ENCODE measurements at regions not wholly inside any gene's neighbourhood (a gene's known extent, or its start where the extent isn't known, plus 50 kb on each side); places are given as distances from the start of the nearest gene placed in this dataset.

GRCh38 chr15:46354443-46354842 lies 719.6 kb downstream of the SQOR start:
- no peak for DNase-seq

GRCh38 chr15:46365572-46365971 lies 730.7 kb downstream of the SQOR start:
- Histone ChIP-seq H3K4me3 (ENCODE audit: control insufficient read depth in 1 of 7, extremely low read depth in 1 of 7, insufficient read depth in 4 of 7, low read depth in 2 of 7, low read length in 6 of 7) (no peak overlapping the region), H3K27me3 (replicated peaks in 2 of 5; ENCODE audit: control insufficient read depth in 4 of 5, insufficient read depth in 5 of 5, low read length in 4 of 5) (no peaks in the 10 kb centered on the region), H3K4me1 (ENCODE audit: control extremely low read depth in 1 of 4, control insufficient read depth in 4 of 4, insufficient read depth in 4 of 4, low read length in 3 of 4) (no peaks in the 10 kb centered on the region), H3K9me3 (ENCODE audit: control extremely low read depth in 1 of 5, control insufficient read depth in 4 of 5, insufficient read depth in 2 of 5, low read depth in 1 of 5, low read length in 4 of 5) (peaks cover 0 to 6% (median 0%) of the 10 kb centered on the region in 5 experiments), H3K36me3 (ENCODE audit: control insufficient read depth in 4 of 4, insufficient read depth in 4 of 4, low read length in 3 of 4) (no peaks in the 10 kb centered on the region), H3K27ac (ENCODE audit: insufficient read depth in 1 of 2, low read depth in 1 of 2, low read length in 2 of 2, poor library complexity in 1 of 2, severe bottlenecking in 2 of 2) (no peak overlapping the region)
- 100% methylated on average over 5 of the region's 6 CpGs for WGBS (ENCODE audit: insufficient coverage)
- ChIA-PET POLR2A (no interaction called here), CTCF (interaction anchor here (0.7 kb wide), 1 partner anchor 18 kb away, joined by 3 read pairs; no protein-coding TSS in a partner anchor)
- DNase-seq: no peak

More at GRCh38 chr15:46354443-46354842, 719.6 kb downstream of the SQOR start:
- Histone ChIP-seq H3K27me3 (replicated peaks in 2 of 5; ENCODE audit: control insufficient read depth in 4 of 5, insufficient read depth in 5 of 5, low read length in 4 of 5) (no peaks in the 10 kb centered on the region), H3K4me1 (ENCODE audit: control extremely low read depth in 1 of 4, control insufficient read depth in 4 of 4, insufficient read depth in 4 of 4, low read length in 3 of 4) (no peaks in the 10 kb centered on the region), H3K36me3 (ENCODE audit: control insufficient read depth in 4 of 4, insufficient read depth in 4 of 4, low read length in 3 of 4) (no peaks in the 10 kb centered on the region), H3K9me3 (ENCODE audit: control extremely low read depth in 1 of 5, control insufficient read depth in 4 of 5, insufficient read depth in 2 of 5, low read depth in 1 of 5, low read length in 4 of 5) (peaks cover 0 to 7% (median 0%) of the 10 kb centered on the region in 5 experiments), H3K4me3 (ENCODE audit: control insufficient read depth in 1 of 7, extremely low read depth in 1 of 7, insufficient read depth in 4 of 7, low read depth in 2 of 7, low read length in 6 of 7) (no peak overlapping the region), H3K27ac (ENCODE audit: insufficient read depth in 1 of 2, low read depth in 1 of 2, low read length in 2 of 2, poor library complexity in 1 of 2, severe bottlenecking in 2 of 2) (no peak overlapping the region)
- POLR2A ChIA-PET: no interaction called here
- 93% methylated on average over 3 of the region's 3 CpGs for WGBS (ENCODE audit: insufficient coverage)
- CTCF ChIA-PET: no interaction called here

- Histone ChIP-seq H3K4me1 (ENCODE audit: control extremely low read depth in 1 of 4, control insufficient read depth in 4 of 4, insufficient read depth in 4 of 4, low read length in 3 of 4) (no peaks in the 10 kb centered on the region), H3K27me3 (replicated peaks in 2 of 5; ENCODE audit: control insufficient read depth in 4 of 5, insufficient read depth in 5 of 5, low read length in 4 of 5) (no peaks in the 10 kb centered on the region), H3K9me3 (ENCODE audit: control extremely low read depth in 1 of 5, control insufficient read depth in 4 of 5, insufficient read depth in 2 of 5, low read depth in 1 of 5, low read length in 4 of 5) (peaks cover 2 to 6% (median 3%) of the 10 kb centered on the region in 5 experiments), H3K4me3 (ENCODE audit: control insufficient read depth in 1 of 7, extremely low read depth in 1 of 7, insufficient read depth in 4 of 7, low read depth in 2 of 7, low read length in 6 of 7) (no peak overlapping the region), H3K27ac (ENCODE audit: insufficient read depth in 1 of 2, low read depth in 1 of 2, low read length in 2 of 2, poor library complexity in 1 of 2, severe bottlenecking in 2 of 2) (no peak overlapping the region), H3K36me3 (ENCODE audit: control insufficient read depth in 4 of 4, insufficient read depth in 4 of 4, low read length in 3 of 4) (no peaks in the 10 kb centered on the region)
- CTCF ChIA-PET: no interaction called here
- POLR2A ChIA-PET: no interaction called here
- no CpG with 5 or more reads among the region's 2 CpGs for WGBS (ENCODE audit: insufficient coverage)
- no peak for DNase-seq
Measured at GRCh38 chr15:46366360-46367007, 731.7 kb downstream of the SQOR start.

GRCh38 chr15:46383978-46384377 lies 749.1 kb downstream of the SQOR start:
- no peaks in the 10 kb centered on the region for H3K36me3 ChIP-seq (ENCODE audit: control insufficient read depth in 4 of 4, insufficient read depth in 4 of 4, low read length in 3 of 4)
- H3K4me3 ChIP-seq (ENCODE audit: control insufficient read depth in 1 of 7, extremely low read depth in 1 of 7, insufficient read depth in 4 of 7, low read depth in 2 of 7, low read length in 6 of 7): no peak overlapping the region
- DNase-seq: no peak
- WGBS (ENCODE audit: insufficient coverage): 80% methylated on average over 1 of the region's 3 CpGs
- H3K4me1 ChIP-seq (ENCODE audit: control extremely low read depth in 1 of 4, control insufficient read depth in 4 of 4, insufficient read depth in 4 of 4, low read length in 3 of 4): no peaks in the 10 kb centered on the region
- POLR2A ChIA-PET: no interaction called here
- peaks cover 0 to 4% (median 0%) of the 10 kb centered on the region in 5 experiments for H3K9me3 ChIP-seq (ENCODE audit: control extremely low read depth in 1 of 5, control insufficient read depth in 4 of 5, insufficient read depth in 2 of 5, low read depth in 1 of 5, low read length in 4 of 5)
- CTCF ChIA-PET: interaction anchor here (0.8 kb wide), 1 partner anchor 18 kb away, joined by 3 read pairs; no protein-coding TSS in a partner anchor
- H3K27ac ChIP-seq (ENCODE audit: insufficient read depth in 1 of 2, low read depth in 1 of 2, low read length in 2 of 2, poor library complexity in 1 of 2, severe bottlenecking in 2 of 2): no peak overlapping the region
- H3K27me3 ChIP-seq (replicated peaks in 2 of 5; ENCODE audit: control insufficient read depth in 4 of 5, insufficient read depth in 5 of 5, low read length in 4 of 5): no peaks in the 10 kb centered on the region

GRCh38 chr15:46386356-46386755 lies 751.5 kb downstream of the SQOR start:
- Histone ChIP-seq H3K36me3 (ENCODE audit: control insufficient read depth in 4 of 4, insufficient read depth in 4 of 4, low read length in 3 of 4) (no peaks in the 10 kb centered on the region), H3K27ac (ENCODE audit: insufficient read depth in 1 of 2, low read depth in 1 of 2, low read length in 2 of 2, poor library complexity in 1 of 2, severe bottlenecking in 2 of 2) (no peak overlapping the region), H3K27me3 (replicated peaks in 2 of 5; ENCODE audit: control insufficient read depth in 4 of 5, insufficient read depth in 5 of 5, low read length in 4 of 5) (no peaks in the 10 kb centered on the region), H3K4me3 (ENCODE audit: control insufficient read depth in 1 of 7, extremely low read depth in 1 of 7, insufficient read depth in 4 of 7, low read depth in 2 of 7, low read length in 6 of 7) (no peak overlapping the region), H3K4me1 (ENCODE audit: control extremely low read depth in 1 of 4, control insufficient read depth in 4 of 4, insufficient read depth in 4 of 4, low read length in 3 of 4) (no peaks in the 10 kb centered on the region), H3K9me3 (ENCODE audit: control extremely low read depth in 1 of 5, control insufficient read depth in 4 of 5, insufficient read depth in 2 of 5, low read depth in 1 of 5, low read length in 4 of 5) (peaks cover 0 to 7% (median 3%) of the 10 kb centered on the region in 5 experiments)
- no peak for DNase-seq
- POLR2A ChIA-PET: no interaction called here
- WGBS (ENCODE audit: insufficient coverage): 88% methylated on average over 1 of the region's 1 CpG
- CTCF ChIA-PET: no interaction called here

- no peak overlapping the region for H3K4me3 ChIP-seq (ENCODE audit: control insufficient read depth in 1 of 7, extremely low read depth in 1 of 7, insufficient read depth in 4 of 7, low read depth in 2 of 7, low read length in 6 of 7)
- H3K36me3 ChIP-seq (ENCODE audit: control insufficient read depth in 4 of 4, insufficient read depth in 4 of 4, low read length in 3 of 4): no peaks in the 10 kb centered on the region
- no peak for DNase-seq
- 100% methylated on average over 1 of the region's 4 CpGs for WGBS (ENCODE audit: insufficient coverage)
- no peaks in the 10 kb centered on the region for H3K27me3 ChIP-seq (replicated peaks in 2 of 5; ENCODE audit: control insufficient read depth in 4 of 5, insufficient read depth in 5 of 5, low read length in 4 of 5)
- CTCF ChIA-PET: no interaction called here
- POLR2A ChIA-PET: interaction anchor here (0.6 kb wide), 1 partner anchor 559 kb away, joined by 3 read pairs; no protein-coding TSS in a partner anchor
- H3K27ac ChIP-seq (ENCODE audit: insufficient read depth in 1 of 2, low read depth in 1 of 2, low read length in 2 of 2, poor library complexity in 1 of 2, severe bottlenecking in 2 of 2): no peak overlapping the region
- H3K4me1 ChIP-seq (ENCODE audit: control extremely low read depth in 1 of 4, control insufficient read depth in 4 of 4, insufficient read depth in 4 of 4, low read length in 3 of 4): no peaks in the 10 kb centered on the region
- peaks cover 0 to 6% (median 3%) of the 10 kb centered on the region in 5 experiments for H3K9me3 ChIP-seq (ENCODE audit: control extremely low read depth in 1 of 5, control insufficient read depth in 4 of 5, insufficient read depth in 2 of 5, low read depth in 1 of 5, low read length in 4 of 5)
Measured at GRCh38 chr15:46389739-46390138, 754.9 kb downstream of the SQOR start.

GRCh38 chr15:46394463-46394862 lies 759.6 kb downstream of the SQOR start:
- peaks cover 0 to 6% (median 3%) of the 10 kb centered on the region in 5 experiments for H3K9me3 ChIP-seq (ENCODE audit: control extremely low read depth in 1 of 5, control insufficient read depth in 4 of 5, insufficient read depth in 2 of 5, low read depth in 1 of 5, low read length in 4 of 5)
- H3K4me1 ChIP-seq (ENCODE audit: control extremely low read depth in 1 of 4, control insufficient read depth in 4 of 4, insufficient read depth in 4 of 4, low read length in 3 of 4): no peaks in the 10 kb centered on the region
- no peak overlapping the region for H3K4me3 ChIP-seq (ENCODE audit: control insufficient read depth in 1 of 7, extremely low read depth in 1 of 7, insufficient read depth in 4 of 7, low read depth in 2 of 7, low read length in 6 of 7)
- WGBS (ENCODE audit: insufficient coverage): 83% methylated on average over 2 of the region's 2 CpGs
- DNase-seq: no peak
- no peaks in the 10 kb centered on the region for H3K27me3 ChIP-seq (replicated peaks in 2 of 5; ENCODE audit: control insufficient read depth in 4 of 5, insufficient read depth in 5 of 5, low read length in 4 of 5)
- H3K36me3 ChIP-seq (ENCODE audit: control insufficient read depth in 4 of 4, insufficient read depth in 4 of 4, low read length in 3 of 4): no peaks in the 10 kb centered on the region
- ChIA-PET POLR2A (no interaction called here), CTCF (no interaction called here)
- no peak overlapping the region for H3K27ac ChIP-seq (ENCODE audit: insufficient read depth in 1 of 2, low read depth in 1 of 2, low read length in 2 of 2, poor library complexity in 1 of 2, severe bottlenecking in 2 of 2)

Measured in common myeloid progenitor, CD34-positive (primary cell).